ENCODE measurements at regions not wholly inside any gene's neighbourhood (a gene's known extent, or its start where the extent isn't known, plus 50 kb on each side); places are given as distances from the start of the nearest gene placed in this dataset.

- WGBS (ENCODE audit: insufficient coverage, low coverage, low lambda C conversion rate, missing lambda C conversion rate), result 87% methylated on average over 6 of the region's 6 CpGs
- DNase-seq, result no peak
These were observed 210.7 kb downstream of the EFCAB11 start for GRCh38 chr14:89743828-89744227.

GRCh38 chr14:89740241-89740640, 214.3 kb downstream of the EFCAB11 start:
- ATAC-seq, result no peak
- no peak for TF ChIP-seq POLR2A (IDR thresholded peaks at IDR 0.05)
- WGBS (ENCODE audit: insufficient coverage, low coverage, low lambda C conversion rate, missing lambda C conversion rate), result 88% methylated on average over 3 of the region's 3 CpGs
- no peak overlapping the region for H3K27ac ChIP-seq
- DNase-seq, result no peak
- no peaks in the 10 kb centered on the region for H3K4me1 ChIP-seq
- H3K4me3 ChIP-seq, result no peak overlapping the region
- H3K36me3 ChIP-seq, result no peaks in the 10 kb centered on the region
- intact Hi-C loops (cut with DNase I), result no loop called here
- no peaks in the 10 kb centered on the region for H3K9me3 ChIP-seq
- no peaks in the 10 kb centered on the region for H3K27me3 ChIP-seq

More at GRCh38 chr14:89743828-89744227, 210.7 kb downstream of the EFCAB11 start:
- Histone ChIP-seq H3K9me3 (no peaks in the 10 kb centered on the region), H3K27me3 (no peaks in the 10 kb centered on the region), H3K4me3 (no peak overlapping the region), H3K4me1 (no peaks in the 10 kb centered on the region), H3K27ac (no peak overlapping the region), H3K36me3 (no peaks in the 10 kb centered on the region)
- no peak for ATAC-seq
- intact Hi-C loops (cut with DNase I), result no loop called here
- TF ChIP-seq CTCF (IDR thresholded peaks at IDR 0.05) (no peak), POLR2A (IDR thresholded peaks at IDR 0.05) (no peak)

- DNase-seq (no peak), ATAC-seq (no peak)
- Histone ChIP-seq H3K9me3 (no peaks in the 10 kb centered on the region), H3K36me3 (no peaks in the 10 kb centered on the region), H3K4me1 (no peaks in the 10 kb centered on the region), H3K27me3 (no peaks in the 10 kb centered on the region), H3K4me3 (no peak overlapping the region), H3K27ac (no peak overlapping the region)
- no peak for TF ChIP-seq CTCF (IDR thresholded peaks at IDR 0.05)
- TF ChIP-seq POLR2A (IDR thresholded peaks at IDR 0.05), result no peak
- 76% methylated on average over 4 of the region's 4 CpGs for WGBS (ENCODE audit: insufficient coverage, low coverage, low lambda C conversion rate, missing lambda C conversion rate)
- intact Hi-C loops (cut with DNase I), result no loop called here
These were observed 217.6 kb downstream of the EFCAB11 start for GRCh38 chr14:89736881-89737280.

GRCh38 chr14:89731396-89731933, 223.1 kb downstream of the EFCAB11 start:
- intact Hi-C loops (cut with DNase I), result no loop called here
- DNase-seq (no peak), ATAC-seq (no peak)
- 79% methylated on average over 5 of the region's 6 CpGs for WGBS (ENCODE audit: insufficient coverage, low coverage, low lambda C conversion rate, missing lambda C conversion rate)
- TF ChIP-seq POLR2A (IDR thresholded peaks at IDR 0.05) (no peak), CTCF (IDR thresholded peaks at IDR 0.05) (no peak)
- Histone ChIP-seq H3K27me3 (no peaks in the 10 kb centered on the region), H3K36me3 (no peaks in the 10 kb centered on the region), H3K27ac (no peak overlapping the region), H3K4me3 (no peak overlapping the region), H3K4me1 (no peaks in the 10 kb centered on the region), H3K9me3 (no peaks in the 10 kb centered on the region)

DNA sequence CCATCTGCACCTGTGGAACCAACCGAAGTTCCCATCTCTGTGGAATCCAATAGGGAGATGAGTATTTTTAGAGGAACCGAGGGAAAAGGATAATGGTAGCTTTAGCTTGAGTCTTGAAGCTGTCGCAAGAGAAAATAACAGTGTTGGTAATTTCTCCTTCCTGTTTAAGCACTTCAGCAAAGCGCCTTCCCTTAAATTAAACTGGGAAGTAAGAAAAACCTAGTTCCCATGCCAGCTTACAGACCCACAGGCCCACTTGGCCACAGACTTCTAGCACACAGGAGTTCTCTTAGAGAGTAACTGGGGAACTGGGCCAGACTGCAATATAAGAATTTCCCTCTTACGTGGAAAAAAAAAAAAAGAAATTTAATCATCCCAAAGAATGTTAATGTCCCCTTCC, 223.8 kb downstream of the EFCAB11 start:
- no peaks in the 10 kb centered on the region for H3K9me3 ChIP-seq
- H3K4me1 ChIP-seq, result no peaks in the 10 kb centered on the region
- 50% methylated on average over 5 of the region's 5 CpGs for WGBS (ENCODE audit: insufficient coverage, low coverage, low lambda C conversion rate, missing lambda C conversion rate)
- no peaks in the 10 kb centered on the region for H3K27me3 ChIP-seq
- H3K36me3 ChIP-seq, result no peaks in the 10 kb centered on the region
- no peak overlapping the region for H3K27ac ChIP-seq
- no peak overlapping the region for H3K4me3 ChIP-seq
- no peak for DNase-seq
- no peak for TF ChIP-seq POLR2A (IDR thresholded peaks at IDR 0.05)
- TF ChIP-seq CTCF (IDR thresholded peaks at IDR 0.05), result no peak
- peak; percentile 42 to 75 (median 51) for ATAC-seq
- intact Hi-C loops (cut with DNase I), result no loop called here

Measured in right lobe of liver (tissue), 6 donors.